Stimulated activated CD8-positive, alpha-beta memory T cell treated with anti-CD3 and anti-CD28 coated beads, Interleukin-15, amount 100 ng/mL, for 24 hours (primary cell): ENCODE measurements at regions not wholly inside any gene's neighbourhood (a gene's known extent, or its start where the extent isn't known, plus 50 kb on each side); places are given as distances from the start of the nearest gene placed in this dataset.

ENCODE experiments used
- DNase-seq: peaks from one replicate; pipeline ENCODE4 v3.0.0-alpha.2; 2020; ENCODE audit warnings: low read depth

DNA sequence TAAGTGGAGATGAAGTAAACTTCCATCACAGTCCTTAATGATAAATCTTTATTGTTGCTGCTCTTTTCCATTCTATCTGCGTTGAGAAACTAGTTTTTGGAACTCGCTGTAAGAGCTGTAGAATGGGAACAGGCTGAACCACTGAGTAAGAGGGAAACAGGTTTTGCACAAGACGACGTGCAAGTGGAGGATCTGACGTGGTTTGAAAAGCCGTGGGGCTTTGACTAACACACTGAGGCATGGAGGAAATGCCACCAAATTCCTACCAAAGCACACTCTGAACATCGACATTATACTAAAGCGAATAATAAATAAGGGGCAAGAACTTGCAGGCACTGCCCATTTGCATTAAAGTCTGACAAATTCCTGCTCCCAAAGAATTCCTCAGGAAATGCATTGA lies 160.6 kb downstream of the KLF6 start:
- DNase-seq: no peak

- DNase-seq: no peak
Observed at GRCh38 chr10:3623746-3624145, 161.3 kb downstream of the KLF6 start.

DNA sequence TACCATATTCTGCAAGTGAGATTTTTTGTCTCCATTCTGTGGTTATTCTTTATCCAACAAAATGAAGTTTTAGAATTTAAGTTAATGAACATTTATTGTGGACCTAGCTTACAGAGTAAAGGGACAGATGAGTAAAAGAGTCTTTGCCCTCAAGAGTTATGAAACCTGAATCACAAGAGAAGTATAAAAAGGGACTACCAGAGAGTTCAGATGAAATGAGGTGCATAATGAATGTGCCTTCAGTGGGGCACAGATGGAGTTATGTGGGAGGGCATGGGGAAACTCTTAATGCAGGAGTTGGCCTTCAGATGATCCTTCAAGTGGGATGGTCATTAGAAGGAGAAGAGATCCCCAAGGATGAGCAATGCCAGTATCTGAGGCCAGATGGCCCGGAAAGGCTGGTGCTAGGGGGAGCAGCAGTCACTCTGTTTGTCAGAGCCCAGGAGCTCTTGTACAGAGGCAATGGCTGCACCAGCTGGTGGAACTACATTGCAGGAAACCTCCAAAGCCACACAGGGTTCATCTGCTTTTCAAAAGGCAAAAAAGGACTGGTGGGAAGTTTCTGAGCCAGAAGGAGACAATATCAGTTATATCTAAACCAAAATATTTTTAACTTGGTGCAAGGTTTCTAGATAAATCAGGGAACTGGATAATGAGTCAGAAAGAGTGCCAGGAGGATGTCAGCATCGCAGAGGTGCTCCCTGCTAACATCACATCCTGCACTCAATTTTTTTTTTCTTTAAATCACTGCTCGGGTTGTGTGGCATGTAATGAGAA lies 162.0 kb downstream of the KLF6 start:
- no peak for DNase-seq

- no peak for DNase-seq
Observed at GRCh38 chr10:3622427-3622826, 162.6 kb downstream of the KLF6 start.

GRCh38 chr10:3620818-3621217 lies 164.2 kb downstream of the KLF6 start:
- DNase-seq: no peak

DNA sequence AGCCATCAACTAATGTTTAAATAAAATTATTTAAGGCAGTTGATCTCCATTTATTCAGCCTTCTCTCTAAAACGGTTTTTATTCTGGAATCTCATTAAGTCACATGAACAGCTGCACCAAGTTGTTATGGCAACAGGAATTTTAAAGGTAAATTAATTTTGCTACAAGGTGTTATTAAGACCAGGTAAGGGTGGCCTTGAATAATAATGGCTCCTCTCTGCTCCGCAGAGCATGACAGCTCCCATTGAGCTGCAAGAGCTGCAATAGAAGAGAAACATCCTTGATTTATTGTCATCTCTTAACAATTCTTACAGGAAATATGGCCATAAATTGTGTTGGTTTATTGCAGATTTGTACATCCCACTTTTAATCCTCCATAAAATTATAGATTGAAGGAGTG lies 165.8 kb downstream of the KLF6 start:
- no peak for DNase-seq

GRCh38 chr10:3616880-3617279 lies 168.1 kb downstream of the KLF6 start:
- no peak for DNase-seq

GRCh38 chr10:3613318-3613717 lies 171.7 kb downstream of the KLF6 start:
- DNase-seq: no peak

- DNase-seq: no peak
Observed at GRCh38 chr10:3612183-3613001, 172.6 kb downstream of the KLF6 start.

- no peak for DNase-seq
Observed at GRCh38 chr10:3606309-3606708, 178.7 kb downstream of the KLF6 start.

- no peak for DNase-seq
Observed at GRCh38 chr10:3605882-3606281, 179.1 kb downstream of the KLF6 start.

GRCh38 chr10:3595736-3596135 lies 189.3 kb downstream of the KLF6 start:
- no peak for DNase-seq

GRCh38 chr10:3593611-3594010 lies 191.4 kb downstream of the KLF6 start:
- DNase-seq: no peak

- no peak for DNase-seq
Observed at GRCh38 chr10:3592424-3592823, 192.6 kb downstream of the KLF6 start.

DNA sequence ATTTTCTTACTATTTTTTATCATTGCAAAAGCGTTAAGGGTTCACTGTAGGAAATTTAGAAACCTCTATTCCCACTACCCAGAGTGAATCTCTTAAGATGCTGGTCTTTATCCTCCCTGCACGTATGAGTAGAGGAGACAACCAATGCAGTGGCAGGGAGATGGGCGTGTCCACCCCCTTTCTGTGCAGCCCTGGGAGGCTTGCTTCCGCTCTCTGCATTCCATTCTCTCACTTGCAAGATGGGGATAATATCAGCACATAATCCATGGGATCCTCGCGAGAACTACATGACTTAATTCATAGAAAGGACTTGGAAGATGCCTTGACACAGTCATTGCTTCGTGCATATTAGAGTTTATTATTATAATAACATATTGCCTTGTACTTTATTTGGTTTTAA lies 196.2 kb downstream of the KLF6 start:
- DNase-seq: no peak

- DNase-seq: no peak
Observed at GRCh38 chr10:3588346-3588745, 196.7 kb downstream of the KLF6 start.

- no peak for DNase-seq
Observed at GRCh38 chr10:3584926-3585784, 199.9 kb downstream of the KLF6 start.

- no peak for DNase-seq
Observed at GRCh38 chr10:3580565-3580964, 204.4 kb downstream of the KLF6 start.

GRCh38 chr10:3579845-3580244 lies 205.2 kb downstream of the KLF6 start:
- no peak for DNase-seq

DNA sequence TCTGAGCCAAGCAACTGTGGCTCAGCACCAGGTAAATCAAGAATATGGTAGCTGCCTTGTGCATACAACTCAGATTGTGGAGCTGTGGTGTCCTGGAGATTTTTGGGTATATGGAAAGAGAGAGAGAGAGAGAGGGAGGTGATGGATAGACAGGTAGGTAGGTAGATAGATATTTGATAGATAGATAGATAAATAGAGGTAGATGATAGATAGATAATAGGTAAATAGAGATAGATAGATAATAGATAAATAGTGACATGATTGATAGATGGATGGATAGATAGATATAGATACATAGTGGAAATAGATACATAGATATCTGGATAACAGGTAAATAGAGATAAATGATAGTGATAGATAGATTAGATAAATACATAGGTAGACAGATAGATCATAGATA lies 206.3 kb downstream of the KLF6 start:
- DNase-seq: no peak

DNA sequence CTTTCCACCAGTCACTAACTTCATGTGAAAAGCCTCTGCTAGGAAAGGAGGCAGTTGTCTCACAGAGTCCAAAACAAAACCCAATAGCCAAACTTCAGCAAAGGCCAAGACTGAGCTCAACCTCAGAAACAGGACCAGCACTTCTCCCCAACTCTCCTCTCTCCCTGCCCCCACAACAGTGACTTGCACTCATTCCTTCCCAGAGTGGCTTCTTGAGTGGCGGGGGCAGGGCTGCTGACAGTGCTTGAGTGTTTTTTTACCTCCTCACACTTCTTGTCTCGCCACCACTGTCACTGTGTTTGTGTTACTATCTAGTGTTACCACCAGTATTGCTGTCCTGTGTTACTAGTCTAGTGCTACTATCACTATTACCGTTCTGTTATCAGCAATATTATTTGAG lies 206.8 kb downstream of the KLF6 start:
- no peak for DNase-seq

- no peak for DNase-seq
Observed at GRCh38 chr10:3574451-3574850, 210.6 kb downstream of the KLF6 start.

- no peak for DNase-seq
Observed at GRCh38 chr10:3573498-3573897, 211.5 kb downstream of the KLF6 start.
